OCI-LY7 (cell line): ENCODE measurements at regions not wholly inside any gene's neighbourhood (a gene's known extent, or its start where the extent isn't known, plus 50 kb on each side); places are given as distances from the start of the nearest gene placed in this dataset.

Experiments
- CTCF ChIP-seq: fragments of 200-600 bp; sonication (generic); conservative IDR thresholded peaks from 2 replicates; pipeline ENCODE4 v1.5.1; 2014; ENCODE audit warnings: mild to moderate bottlenecking, antibody characterized with exemption, low read length, moderate library complexity, mixed read lengths
- EZH2phosphoT487 ChIP-seq: fragments of 200-600 bp; sonication (generic); IDR thresholded peaks from 2 replicates; pipeline ENCODE4 v1.6.1; 2018; ENCODE audit warnings: low read depth, borderline replicate concordance, mild to moderate bottlenecking, mixed run types, antibody characterized with exemption, low read length, moderate library complexity, mixed read lengths

- TF ChIP-seq CTCF (peak; percentile 83), EZH2phosphoT487 (no peak)
Measured at GRCh38 chr14:40417777-40418401, 985.7 kb upstream of the FBXO33 start.
